Stimulated activated CD8-positive, alpha-beta memory T cell treated with anti-CD3 and anti-CD28 coated beads, Interleukin-15, amount 100 ng/mL, for 4 hours (primary cell): ENCODE measurements at regions not wholly inside any gene's neighbourhood (a gene's known extent, or its start where the extent isn't known, plus 50 kb on each side); places are given as distances from the start of the nearest gene placed in this dataset.

Experiments used
- DNase-seq, 2 donors: peaks; one replicate each; pipeline ENCODE4 v3.0.0-alpha.2; 2020; ENCODE audit warnings: low read depth in 2 of 2

GRCh38 chr3:157631478-157631877 is 128.3 kb upstream of the VEPH1 start:
- DNase-seq = no peak

GRCh38 chr3:157626817-157627216 is 123.6 kb upstream of the VEPH1 start:
- DNase-seq = no peak

GRCh38 chr3:157624801-157625200 is 121.6 kb upstream of the VEPH1 start:
- no peak for DNase-seq

GRCh38 chr3:157618886-157619285 is 115.7 kb upstream of the VEPH1 start:
- no peak for DNase-seq

- DNase-seq = no peak
Measured at GRCh38 chr3:157618075-157618760, 115.0 kb upstream of the VEPH1 start.

- DNase-seq = no peak
Measured at GRCh38 chr3:157614896-157615295, 111.7 kb upstream of the VEPH1 start.

- DNase-seq = no peak
Measured at GRCh38 chr3:157611536-157612076, 108.4 kb upstream of the VEPH1 start.

- DNase-seq = no peak
Measured at GRCh38 chr3:157610876-157611535, 107.8 kb upstream of the VEPH1 start.

- no peak for DNase-seq
Measured at GRCh38 chr3:157607826-157608405, 104.7 kb upstream of the VEPH1 start.

- no peak for DNase-seq
Measured at GRCh38 chr3:157606852-157607197, 103.6 kb upstream of the VEPH1 start.

GRCh38 chr3:157606011-157606851 is 103.0 kb upstream of the VEPH1 start:
- DNase-seq = peak; percentile 13 to 16

- DNase-seq = no peak
Measured at GRCh38 chr3:157605356-157605755, 102.1 kb upstream of the VEPH1 start.

GRCh38 chr3:157602424-157602823 is 99.2 kb upstream of the VEPH1 start:
- no peak for DNase-seq

GRCh38 chr3:157595259-157595658 is 92.0 kb upstream of the VEPH1 start:
- no peak for DNase-seq

- DNase-seq = no peak
Measured at GRCh38 chr3:157594413-157594812, 91.2 kb upstream of the VEPH1 start.

- no peak for DNase-seq
Measured at GRCh38 chr3:157592769-157593168, 89.6 kb upstream of the VEPH1 start.

- no peak for DNase-seq
Measured at GRCh38 chr3:157590273-157590672, 87.1 kb upstream of the VEPH1 start.

GRCh38 chr3:157589211-157589610 is 86.0 kb upstream of the VEPH1 start:
- DNase-seq = no peak

GRCh38 chr3:157588386-157589060 is 85.3 kb upstream of the VEPH1 start:
- DNase-seq = no peak

GRCh38 chr3:157586293-157586692 is 83.1 kb upstream of the VEPH1 start:
- DNase-seq = no peak

GRCh38 chr3:157585386-157585785 is 82.2 kb upstream of the VEPH1 start:
- DNase-seq = no peak

- DNase-seq = no peak
Measured at GRCh38 chr3:157582637-157582973, 79.4 kb upstream of the VEPH1 start.
